AG20443 (cell line): ENCODE measurements at regions not wholly inside any gene's neighbourhood (a gene's known extent, or its start where the extent isn't known, plus 50 kb on each side); places are given as distances from the start of the nearest gene placed in this dataset.
"Not testable (repeated sequence)": the region's sequence is repeated elsewhere in the genome, so short reads cannot be mapped to it uniquely, and the experiment has no call there.

Experiments used
- DNase-seq: peaks from one replicate; pipeline ENCODE4 v3.0.0; 2012; ENCODE audit warnings: low spot score, mixed read lengths

DNA sequence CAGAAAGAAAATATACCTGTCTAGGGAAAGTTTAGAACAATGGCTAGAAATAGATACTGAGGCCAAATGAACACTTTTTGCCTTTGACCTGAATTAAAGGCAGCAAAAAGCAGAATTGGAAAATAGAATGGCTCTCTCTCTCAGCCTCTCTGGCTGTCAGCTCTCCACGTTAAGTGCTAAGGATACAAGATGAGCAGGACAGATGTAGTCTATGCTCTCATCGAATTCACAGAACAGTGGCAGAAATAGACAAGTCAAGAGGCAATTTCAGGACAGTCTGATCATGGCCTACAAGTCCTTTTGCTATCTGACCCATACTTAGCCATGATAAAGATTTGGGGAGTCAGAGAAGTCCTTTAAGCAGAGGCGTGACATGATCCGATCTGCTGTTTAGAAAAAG, 120.2 kb upstream of the CREB1 start:
- DNase-seq = no peak

DNA sequence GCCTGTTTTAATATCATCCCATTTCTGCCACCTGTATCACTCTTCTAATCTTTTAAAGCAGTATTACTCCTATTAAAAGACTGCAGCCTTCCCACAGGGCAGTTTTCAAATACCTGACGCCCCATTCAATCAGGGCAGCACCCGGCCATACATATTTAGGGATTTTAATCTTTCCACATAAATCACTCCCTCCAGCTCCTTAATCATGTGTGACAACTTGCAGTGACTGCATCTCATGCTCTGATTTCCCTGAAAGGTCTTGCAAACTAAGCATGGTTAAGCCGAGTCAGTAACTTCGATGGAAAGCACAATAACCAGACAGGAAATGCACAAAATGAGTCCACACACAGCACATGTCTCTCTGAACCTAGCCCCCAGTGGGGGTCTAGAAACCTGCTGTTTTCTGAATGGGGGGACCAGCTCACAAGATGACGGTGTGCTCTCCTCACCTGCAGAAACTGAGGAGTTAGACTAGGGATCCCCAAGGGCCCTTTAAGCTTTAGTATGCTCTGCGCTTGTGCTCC, 116.9 kb upstream of the CREB1 start:
- DNase-seq = no peak

DNA sequence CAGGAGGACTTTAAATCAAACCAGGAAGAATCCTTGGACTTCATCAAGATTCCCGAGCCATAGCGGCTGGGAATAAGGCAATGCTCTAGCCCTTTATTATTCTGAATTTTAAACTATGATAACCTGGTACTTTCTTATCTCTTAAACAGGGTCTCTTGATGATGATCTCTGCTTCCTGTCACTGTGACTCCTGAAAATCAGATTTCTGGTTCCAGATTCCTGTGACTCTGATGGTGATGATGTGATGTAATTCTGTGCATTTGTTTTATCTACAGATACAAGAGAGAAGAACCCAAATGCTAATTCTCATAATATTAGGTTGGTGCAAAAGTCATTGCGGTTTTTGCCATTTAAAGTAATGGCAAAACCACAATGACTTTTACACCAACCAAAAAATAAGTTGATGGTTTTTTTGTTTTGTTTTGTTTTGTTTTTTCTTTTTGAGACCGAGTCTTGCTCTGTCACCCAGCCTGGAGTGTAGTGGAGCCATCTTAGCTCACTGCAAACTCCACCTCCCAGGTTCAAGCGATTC, 116.3 kb upstream of the CREB1 start:
- no peak for DNase-seq

DNA sequence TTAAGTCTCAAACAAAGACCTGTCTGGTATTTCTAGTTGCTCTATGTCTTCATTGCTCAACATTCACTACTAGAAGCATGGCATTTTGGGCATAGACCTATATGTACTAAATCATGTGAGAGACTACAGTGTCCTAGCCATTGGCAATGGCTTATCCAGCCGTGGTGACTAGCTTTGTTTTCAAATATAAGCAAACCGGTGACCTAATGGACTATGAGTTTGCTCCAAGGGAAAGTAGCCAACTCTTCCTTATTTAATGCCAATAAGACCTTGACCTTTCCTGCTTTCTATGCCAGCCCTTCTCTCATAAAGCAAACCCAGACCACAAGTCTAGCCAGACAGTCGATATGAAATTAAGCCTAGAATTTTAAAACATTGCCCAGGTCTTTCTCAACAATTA, 113.7 kb upstream of the CREB1 start:
- DNase-seq = no peak

DNA sequence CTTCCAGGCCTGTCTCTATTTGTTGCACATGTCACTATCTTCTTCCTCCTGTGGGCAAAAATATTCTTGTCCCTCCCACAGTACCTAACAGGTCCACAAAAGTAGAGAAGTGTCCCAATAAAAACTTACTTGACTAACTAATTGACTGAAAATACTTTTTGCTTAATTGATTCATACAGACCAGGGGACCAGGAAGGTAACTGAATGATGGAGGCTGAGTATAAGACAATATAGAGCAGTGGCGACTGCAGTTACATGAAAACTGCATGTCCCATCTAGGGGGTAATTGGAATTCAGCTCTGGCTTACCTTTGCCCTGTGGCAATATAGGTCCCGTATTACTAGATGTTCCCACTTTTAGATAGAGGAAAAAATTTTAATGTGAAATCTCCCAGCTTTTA, 112.9 kb upstream of the CREB1 start:
- no peak for DNase-seq

DNA sequence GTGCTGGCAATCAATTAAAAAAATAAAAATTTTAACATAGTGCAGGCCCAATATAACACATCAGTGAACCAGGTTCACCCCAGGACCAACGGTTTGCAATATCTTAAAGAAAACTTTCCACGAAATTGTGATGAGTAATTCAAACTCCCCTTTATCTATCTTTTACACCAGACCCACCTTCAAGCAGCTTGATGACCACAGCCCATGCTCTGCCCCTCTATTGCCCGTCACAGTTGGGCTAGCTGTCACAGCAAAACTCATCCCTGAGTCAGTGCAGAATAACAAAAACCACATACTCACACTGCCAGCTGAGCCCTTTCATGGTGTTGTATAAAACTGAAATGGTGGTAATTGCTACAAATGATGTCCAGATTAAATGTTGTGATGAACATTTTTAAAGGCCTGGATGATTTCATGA, 112.5 kb upstream of the CREB1 start:
- no peak for DNase-seq

DNA sequence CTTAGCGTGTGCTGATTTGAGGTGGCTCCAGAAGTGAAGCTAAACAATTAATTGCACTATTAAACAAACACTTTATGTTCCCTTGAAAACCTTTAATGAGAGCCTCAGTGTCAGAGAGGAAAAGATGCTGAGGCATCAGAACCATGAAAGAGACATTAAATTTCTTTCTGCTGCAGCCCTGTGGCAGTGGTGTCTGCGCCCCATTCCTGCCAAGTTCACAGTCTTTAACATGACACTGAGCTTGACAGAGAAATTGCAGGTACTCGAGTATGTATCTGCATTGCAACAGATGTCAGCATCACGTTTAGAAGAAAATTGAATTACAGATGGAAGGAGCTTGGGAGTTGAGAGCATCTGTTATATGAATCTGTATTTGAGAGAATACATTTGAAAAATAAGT, 111.3 kb upstream of the CREB1 start:
- no peak for DNase-seq

DNA sequence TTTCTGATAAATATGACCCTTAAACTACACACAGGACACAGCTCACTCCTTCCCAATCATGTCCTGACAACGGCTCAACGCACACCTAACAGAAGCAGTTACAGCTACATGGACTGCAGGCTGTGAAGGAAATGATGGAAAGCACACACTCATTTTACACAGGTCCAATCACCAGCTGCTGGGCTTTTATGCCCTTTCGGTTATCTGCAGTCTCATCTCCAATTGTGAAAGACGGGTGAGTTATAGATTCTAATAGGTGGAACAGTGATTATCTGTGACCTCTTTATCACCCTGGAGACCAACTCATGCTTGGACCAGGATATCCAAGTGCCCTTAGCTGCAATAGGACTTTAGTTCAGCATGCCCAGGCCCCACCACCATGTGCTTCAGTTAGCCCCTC, 110.4 kb upstream of the CREB1 start:
- no peak for DNase-seq

DNA sequence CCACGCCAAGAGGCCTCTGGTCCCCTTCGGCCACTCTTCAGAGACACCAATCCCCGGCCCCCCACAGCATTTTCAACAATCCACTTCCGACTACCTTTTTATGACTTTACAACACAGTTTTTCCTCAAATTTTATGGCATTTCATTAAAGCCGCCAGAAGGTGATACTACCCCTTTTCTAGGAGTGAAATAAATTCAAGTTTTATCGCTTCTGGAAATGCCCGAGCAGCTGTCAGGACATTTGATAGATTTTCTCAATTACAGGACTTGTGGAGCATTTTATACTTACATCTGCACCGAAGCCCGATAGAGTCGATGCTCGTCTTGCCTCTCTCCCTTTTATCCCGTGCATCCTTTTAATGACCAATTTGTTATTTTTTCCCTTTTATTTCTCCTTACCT, 108.1 kb upstream of the CREB1 start:
- no peak for DNase-seq

DNA sequence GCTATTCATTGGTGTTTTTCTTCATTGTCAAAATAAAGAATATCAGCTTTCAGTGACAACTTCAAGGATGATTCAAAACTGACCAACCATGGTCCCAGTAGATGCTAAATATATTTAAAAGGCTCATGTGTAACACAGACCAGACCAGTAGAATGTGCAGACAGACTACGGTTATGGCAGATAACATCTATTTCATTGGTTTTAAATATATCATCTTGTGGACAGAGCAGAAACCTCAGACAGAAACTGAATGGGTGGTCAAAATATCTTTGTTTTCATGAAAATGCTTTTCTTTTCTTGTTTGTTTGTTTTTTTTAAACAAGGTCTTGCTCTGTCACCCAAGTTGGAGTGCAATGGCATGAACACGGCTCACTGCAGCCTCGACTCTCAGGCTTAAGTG, 107.4 kb upstream of the CREB1 start:
- no peak for DNase-seq

DNA sequence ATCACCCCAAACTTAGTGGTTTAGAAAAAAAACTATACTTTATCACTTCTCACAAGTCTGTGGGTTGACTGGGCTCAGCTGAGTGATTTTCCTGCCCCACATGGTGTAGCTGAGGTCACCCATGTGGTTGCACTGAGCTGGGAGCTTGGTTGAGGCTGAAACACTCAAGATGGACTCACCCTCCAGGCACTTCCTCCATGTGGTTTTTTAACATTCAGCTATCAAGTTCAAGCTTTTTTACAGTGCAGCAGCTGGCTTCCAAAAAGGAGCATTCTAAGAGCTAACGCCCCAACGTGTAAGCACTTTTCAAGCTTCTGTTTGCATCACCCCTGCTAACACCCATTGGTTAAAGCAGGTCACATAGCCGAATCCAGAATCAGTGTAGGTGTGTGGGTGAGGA, 105.9 kb upstream of the CREB1 start:
- DNase-seq = peak; percentile 75

DNA sequence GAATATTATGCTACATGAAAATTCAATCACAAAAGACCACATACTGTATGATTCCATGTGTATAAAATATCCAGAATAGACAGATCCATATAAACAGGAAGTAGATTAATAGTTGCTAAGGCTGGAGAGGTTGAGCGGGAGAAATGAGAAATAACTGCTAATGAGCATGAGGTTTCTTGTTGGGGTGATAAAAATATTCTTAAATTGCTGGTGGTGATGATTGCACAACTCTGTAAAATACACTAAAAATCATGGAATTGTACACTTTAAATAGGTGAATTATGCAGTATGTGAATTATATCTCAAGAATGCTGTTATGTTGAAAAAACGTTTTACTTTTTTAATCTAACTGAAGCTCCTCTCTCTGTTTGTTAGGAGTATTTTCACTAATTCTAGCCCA, 101.8 kb upstream of the CREB1 start:
- DNase-seq = no peak

DNA sequence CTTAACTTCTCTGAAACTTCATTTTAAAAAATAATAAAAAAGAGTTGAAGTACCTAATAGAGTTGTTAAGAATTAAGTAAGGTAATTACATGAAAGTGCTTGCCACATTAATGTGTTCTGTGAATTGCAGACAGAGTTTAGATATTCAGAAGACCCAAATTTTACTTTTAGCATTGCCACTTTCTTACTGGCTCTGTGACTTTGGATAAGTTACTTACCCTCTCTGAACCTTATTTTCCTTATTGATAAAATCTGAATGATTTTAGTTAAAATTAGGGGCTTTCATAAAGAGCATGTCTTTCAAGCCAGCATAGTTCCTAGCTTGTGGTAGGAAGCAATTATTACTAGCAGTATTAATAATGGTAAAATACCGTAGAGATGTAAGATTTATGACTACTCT, 101.2 kb upstream of the CREB1 start:
- no peak for DNase-seq

DNA sequence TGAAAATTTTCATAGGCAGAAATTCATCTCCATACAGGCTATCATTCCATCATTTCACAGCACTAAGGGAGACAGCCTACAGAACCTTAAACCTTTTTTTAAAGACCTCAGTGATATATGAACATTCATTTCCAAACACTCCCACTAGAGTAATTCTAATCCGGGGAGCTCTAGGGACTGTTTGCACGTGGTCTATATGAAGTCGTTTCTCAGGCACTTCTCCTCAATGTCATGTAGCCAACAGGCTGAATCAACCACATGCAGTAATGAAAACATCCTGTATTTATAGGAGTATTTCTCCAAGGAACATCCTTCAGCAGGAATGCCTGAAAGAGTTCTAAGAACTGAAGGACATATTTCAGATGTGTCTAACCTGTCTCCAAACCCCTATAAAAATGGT, 97.3 kb upstream of the CREB1 start:
- DNase-seq = peak; percentile 21

DNA sequence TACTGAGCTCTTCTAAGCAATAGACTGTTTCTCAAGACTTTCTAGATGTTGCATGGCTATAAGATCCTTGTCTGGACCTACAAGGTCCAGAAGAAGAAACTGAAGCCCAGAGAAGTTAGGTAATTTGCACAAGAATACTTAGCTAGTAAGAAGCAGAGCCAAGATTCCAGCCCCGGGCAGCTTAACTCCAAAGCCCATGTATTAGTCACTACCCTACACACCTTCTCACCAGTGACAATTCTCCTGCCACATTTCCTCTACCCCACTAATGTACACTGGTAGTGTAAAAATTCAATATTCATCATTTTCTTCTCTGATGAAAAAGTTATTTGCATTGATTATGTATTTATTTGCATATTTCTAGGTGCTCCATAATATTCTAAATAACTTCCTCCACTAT, 95.5 kb upstream of the CREB1 start:
- DNase-seq = no peak

DNA sequence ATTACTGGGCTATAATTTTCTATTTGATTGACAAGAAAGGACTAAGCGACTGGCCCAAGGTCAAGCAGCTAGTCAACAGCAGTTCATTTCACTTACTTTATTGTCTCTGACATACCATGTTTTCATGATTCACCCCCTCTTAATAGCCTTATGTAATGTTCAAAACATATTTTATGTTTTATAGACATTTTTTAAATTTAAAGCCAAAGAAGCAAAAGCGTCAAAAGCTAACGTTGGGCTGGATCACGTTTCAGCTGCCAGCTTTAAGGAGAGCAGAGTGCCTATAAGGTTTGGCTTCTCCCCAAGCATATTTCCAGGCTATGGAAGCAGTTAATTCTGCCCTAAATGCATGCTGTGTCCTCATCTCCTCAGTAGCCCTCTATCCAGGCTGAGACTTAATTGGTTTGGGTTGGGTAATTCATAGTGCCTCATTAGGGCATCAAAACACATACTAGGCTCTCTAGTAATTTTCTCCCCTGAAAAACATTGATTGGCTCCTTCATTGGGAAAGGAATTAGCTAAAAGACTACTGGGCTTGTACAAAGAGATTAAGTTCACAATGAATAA, 94.8 kb upstream of the CREB1 start:
- DNase-seq = no peak

DNA sequence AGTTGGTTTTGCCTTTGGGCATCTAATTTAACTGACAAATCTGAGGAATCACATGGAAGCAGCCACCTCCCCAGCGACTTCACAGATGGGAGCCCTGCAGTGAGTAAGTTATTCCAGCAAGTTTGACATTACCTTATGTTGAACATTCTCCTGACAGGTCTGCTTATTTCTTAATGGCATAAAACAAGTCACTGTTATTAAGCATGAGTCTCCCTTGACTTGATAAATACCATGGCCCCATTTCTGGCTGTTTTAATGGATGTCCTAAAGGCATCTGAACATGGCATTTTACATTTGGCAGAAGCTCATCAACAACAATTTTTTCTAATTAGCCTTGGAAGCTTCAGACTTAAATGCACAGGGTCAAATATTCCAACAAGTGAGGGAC, 92.6 kb upstream of the CREB1 start:
- no peak for DNase-seq

DNA sequence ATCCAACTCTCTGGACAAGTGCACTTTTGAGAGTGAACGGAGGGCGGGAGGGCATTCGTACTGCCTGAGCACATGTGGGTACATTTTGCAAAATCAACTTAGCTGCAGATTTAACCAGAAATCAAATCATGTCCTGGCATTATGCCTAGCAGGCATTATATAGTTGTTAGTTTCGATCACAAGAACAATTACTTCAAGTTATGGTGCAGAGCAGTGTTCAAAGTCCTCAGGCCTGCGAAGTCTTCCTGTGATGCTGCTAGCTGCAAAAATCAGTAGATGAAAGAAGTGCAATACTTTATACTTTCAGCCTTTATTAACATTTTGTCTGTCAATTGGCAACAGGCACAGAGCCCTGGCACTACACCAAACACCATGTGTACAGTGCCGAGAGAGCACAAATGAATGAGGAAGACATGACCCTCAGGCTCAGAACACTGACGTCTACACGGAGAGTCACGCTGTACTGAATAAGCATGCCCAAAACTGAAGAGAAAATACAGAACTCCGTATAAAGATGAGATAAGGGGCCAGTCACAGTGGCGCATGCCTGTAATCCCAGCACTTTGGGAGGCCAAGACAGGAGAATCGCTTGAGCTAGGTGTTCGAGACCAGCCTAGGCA, 92.1 kb upstream of the CREB1 start:
- no peak for DNase-seq

DNA sequence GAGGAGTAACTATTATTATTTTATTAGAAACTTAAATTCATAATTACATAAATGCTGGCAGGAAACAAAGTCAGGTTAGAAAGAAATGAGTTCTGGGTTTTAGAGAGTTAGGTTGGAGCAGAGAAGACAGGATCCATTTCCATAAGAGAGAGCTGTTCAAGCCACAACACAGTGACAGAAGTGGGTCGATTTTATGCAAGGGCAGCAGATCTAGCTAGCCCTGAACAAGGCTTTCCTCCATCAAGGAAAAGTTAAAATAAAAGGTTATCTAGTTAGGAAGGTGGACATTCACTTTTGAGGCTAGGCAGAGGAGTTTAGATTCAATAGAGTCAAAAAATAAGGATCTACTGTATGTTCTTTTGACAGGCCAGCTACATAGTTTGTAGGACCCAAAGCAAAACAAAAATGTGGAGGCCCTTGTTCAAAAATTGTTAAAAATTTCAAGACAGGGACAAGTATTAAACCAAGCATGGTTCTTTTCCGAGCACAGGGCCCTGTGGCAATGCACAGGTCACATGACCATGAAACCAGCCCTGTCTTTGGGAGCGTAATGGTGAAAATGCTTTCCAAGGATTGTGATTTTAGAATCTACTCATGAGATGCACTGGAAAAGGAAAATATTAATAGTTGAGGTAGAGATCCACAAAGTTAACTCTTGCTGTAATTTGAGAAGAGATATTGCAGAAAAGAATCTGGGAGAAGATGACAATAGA, 91.2 kb upstream of the CREB1 start:
- DNase-seq = no peak

DNA sequence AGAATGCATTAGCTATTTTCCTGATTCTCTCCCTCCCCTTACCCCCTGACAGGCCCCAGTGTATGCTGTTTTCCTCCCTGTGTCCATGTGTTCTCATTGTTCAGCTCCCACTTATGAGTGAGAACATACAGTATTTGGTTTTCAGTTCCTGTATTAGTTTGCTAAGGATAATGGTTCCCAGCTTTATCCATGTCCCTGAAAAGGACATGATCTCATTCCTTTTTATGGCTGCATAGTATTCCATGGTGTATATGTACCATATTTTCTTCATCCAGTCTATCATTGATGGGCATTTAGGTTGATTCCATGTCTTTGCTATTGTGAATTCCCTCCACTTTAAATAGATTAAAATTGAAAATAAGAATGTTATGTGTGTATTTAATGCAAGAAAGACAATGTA, 89.9 kb upstream of the CREB1 start:
- DNase-seq = not testable (repeated sequence)

DNA sequence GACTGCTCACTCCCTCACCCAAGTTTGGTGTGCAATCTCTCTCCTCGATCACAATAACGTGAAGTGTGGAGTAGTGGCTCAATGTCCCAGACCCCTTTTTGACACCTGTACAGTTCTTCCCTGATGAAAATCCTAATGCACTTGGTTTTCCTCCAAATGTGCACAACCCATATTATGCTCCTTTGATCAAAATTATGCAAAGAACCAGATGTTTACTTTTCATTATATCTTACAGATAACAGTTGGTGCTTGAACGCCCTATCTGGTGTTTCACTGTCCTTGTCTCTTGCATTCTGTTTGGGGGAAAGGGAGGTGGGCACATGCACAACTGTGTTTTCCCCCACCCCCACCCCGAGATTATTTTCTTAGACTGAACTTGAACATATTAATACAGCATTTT, 85.0 kb upstream of the CREB1 start:
- no peak for DNase-seq

DNA sequence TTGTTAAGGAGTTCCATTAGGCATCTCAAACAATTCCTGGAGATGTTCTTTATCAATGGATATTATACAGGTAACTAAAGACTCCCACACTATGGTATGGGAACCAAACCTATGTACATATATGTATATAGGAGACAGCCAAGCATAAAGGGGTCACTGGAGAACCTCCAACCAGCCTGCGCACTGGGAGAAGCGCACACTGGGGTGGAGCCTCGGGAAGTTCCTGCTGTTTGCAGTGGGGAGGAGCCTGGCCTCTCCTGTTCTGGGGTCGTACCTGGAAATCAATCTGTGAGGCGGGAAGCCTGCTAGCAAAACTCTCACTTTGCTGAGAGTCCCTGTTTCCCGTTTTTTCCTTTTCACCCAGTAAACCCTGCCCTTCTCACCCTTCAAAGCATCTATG, 83.1 kb upstream of the CREB1 start:
- no peak for DNase-seq

DNA sequence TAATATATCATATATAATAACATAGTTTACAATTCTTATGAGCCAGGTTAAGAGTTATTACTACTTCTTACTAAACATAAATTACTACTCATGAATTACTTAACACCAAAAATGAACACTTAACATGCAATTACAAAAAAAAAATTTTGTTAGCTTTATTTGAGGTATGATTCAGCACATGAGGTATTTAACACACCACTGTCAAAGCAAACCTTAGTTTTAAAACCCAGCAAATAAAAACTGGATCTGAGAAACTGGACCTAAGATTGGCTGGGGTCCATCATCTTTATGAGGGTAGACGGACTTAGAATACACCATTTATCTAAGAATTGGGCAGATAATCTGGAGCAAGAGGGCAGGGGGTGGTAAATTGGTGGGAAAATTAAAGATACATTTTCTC, 81.8 kb upstream of the CREB1 start:
- no peak for DNase-seq
